ENCODE measurements at regions not wholly inside any gene's neighbourhood (a gene's known extent, or its start where the extent isn't known, plus 50 kb on each side); places are given as distances from the start of the nearest gene placed in this dataset.

DNA sequence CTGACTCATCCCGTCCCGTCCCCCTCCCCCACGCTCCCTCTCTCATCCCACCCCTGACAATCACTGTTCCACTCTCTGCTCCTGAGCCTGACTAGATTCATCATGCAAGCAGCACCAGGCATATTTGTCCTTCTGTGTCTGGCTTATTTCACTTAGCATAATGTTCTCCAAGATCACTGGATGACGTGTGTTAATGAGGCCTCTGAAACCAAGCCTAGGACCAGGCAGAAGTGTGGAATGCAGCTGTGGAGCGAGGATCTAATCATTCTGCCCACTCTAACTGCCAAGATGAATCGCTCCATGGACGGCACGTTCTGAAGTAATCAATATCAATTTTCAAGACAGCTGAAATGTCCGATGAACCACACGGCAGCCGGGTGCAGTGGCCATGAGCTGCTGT, 122.4 kb upstream of the ZNF236 start:
- TF ChIP-seq ZNF565 (CRISPR knock-in tag; conservative IDR thresholded peaks at IDR 0.05; ENCODE audit: low read depth) = no peak
- TF ChIP-seq ZNF70 (CRISPR knock-in tag; IDR thresholded peaks at IDR 0.05) = no peak
- TF ChIP-seq, protein P1, sequence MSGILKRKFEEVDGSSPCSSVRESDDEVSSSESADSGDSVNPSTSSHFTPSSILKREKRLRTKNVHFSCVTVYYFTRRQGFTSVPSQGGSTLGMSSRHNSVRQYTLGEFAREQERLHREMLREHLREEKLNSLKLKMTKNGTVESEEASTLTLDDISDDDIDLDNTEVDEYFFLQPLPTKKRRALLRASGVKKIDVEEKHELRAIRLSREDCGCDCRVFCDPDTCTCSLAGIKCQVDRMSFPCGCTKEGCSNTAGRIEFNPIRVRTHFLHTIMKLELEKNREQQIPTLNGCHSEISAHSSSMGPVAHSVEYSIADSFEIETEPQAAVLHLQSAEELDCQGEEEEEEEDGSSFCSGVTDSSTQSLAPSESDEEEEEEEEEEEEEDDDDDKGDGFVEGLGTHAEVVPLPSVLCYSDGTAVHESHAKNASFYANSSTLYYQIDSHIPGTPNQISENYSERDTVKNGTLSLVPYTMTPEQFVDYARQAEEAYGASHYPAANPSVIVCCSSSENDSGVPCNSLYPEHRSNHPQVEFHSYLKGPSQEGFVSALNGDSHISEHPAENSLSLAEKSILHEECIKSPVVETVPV (CRISPR knock-in tag; IDR thresholded peaks at IDR 0.05) = no peak
- TF ChIP-seq, protein P2, sequence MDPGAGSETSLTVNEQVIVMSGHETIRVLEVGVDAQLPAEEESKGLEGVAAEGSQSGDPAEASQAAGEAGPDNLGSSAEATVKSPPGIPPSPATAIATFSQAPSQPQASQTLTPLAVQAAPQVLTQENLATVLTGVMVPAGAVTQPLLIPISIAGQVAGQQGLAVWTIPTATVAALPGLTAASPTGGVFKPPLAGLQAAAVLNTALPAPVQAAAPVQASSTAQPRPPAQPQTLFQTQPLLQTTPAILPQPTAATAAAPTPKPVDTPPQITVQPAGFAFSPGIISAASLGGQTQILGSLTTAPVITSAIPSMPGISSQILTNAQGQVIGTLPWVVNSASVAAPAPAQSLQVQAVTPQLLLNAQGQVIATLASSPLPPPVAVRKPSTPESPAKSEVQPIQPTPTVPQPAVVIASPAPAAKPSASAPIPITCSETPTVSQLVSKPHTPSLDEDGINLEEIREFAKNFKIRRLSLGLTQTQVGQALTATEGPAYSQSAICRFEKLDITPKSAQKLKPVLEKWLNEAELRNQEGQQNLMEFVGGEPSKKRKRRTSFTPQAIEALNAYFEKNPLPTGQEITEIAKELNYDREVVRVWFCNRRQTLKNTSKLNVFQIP (CRISPR knock-in tag; IDR thresholded peaks at IDR 0.05; ENCODE audit: borderline replicate concordance, low read depth) = no peak
- no peak for TF ChIP-seq ZNF8 (CRISPR knock-in tag; IDR thresholded peaks at IDR 0.05)
- no peak for TF ChIP-seq TOX (CRISPR knock-in tag; IDR thresholded peaks at IDR 0.05; ENCODE audit: borderline replicate concordance)
- no peak for TF ChIP-seq OSR1 (CRISPR knock-in tag; IDR thresholded peaks at IDR 0.05)
- no peak for TF ChIP-seq ISL1 (CRISPR knock-in tag; IDR thresholded peaks at IDR 0.05)
- no peak for TF ChIP-seq ZFP3 (CRISPR knock-in tag; IDR thresholded peaks at IDR 0.05)
- TF ChIP-seq, protein P3, sequence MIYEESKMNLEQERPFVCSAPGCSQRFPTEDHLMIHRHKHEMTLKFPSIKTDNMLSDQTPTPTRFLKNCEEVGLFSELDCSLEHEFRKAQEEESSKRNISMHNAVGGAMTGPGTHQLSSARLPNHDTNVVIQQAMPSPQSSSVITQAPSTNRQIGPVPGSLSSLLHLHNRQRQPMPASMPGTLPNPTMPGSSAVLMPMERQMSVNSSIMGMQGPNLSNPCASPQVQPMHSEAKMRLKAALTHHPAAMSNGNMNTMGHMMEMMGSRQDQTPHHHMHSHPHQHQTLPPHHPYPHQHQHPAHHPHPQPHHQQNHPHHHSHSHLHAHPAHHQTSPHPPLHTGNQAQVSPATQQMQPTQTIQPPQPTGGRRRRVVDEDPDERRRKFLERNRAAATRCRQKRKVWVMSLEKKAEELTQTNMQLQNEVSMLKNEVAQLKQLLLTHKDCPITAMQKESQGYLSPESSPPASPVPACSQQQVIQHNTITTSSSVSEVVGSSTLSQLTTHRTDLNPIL (CRISPR knock-in tag; IDR thresholded peaks at IDR 0.05; ENCODE audit: low read depth) = no peak
- no peak for TF ChIP-seq ZFP30 (CRISPR knock-in tag; IDR thresholded peaks at IDR 0.05)
- TF ChIP-seq, protein P4, sequence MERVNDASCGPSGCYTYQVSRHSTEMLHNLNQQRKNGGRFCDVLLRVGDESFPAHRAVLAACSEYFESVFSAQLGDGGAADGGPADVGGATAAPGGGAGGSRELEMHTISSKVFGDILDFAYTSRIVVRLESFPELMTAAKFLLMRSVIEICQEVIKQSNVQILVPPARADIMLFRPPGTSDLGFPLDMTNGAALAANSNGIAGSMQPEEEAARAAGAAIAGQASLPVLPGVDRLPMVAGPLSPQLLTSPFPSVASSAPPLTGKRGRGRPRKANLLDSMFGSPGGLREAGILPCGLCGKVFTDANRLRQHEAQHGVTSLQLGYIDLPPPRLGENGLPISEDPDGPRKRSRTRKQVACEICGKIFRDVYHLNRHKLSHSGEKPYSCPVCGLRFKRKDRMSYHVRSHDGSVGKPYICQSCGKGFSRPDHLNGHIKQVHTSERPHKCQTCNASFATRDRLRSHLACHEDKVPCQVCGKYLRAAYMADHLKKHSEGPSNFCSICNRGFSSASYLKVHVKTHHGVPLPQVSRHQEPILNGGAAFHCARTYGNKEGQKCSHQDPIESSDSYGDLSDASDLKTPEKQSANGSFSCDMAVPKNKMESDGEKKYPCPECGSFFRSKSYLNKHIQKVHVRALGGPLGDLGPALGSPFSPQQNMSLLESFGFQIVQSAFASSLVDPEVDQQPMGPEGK (CRISPR knock-in tag; IDR thresholded peaks at IDR 0.05; ENCODE audit: borderline replicate concordance) = no peak
- TF ChIP-seq TCF4 (CRISPR knock-in tag; IDR thresholded peaks at IDR 0.05; ENCODE audit: borderline replicate concordance) = no peak
- no peak for TF ChIP-seq ESRRG (CRISPR knock-in tag; IDR thresholded peaks at IDR 0.05)
- TF ChIP-seq, protein P5, sequence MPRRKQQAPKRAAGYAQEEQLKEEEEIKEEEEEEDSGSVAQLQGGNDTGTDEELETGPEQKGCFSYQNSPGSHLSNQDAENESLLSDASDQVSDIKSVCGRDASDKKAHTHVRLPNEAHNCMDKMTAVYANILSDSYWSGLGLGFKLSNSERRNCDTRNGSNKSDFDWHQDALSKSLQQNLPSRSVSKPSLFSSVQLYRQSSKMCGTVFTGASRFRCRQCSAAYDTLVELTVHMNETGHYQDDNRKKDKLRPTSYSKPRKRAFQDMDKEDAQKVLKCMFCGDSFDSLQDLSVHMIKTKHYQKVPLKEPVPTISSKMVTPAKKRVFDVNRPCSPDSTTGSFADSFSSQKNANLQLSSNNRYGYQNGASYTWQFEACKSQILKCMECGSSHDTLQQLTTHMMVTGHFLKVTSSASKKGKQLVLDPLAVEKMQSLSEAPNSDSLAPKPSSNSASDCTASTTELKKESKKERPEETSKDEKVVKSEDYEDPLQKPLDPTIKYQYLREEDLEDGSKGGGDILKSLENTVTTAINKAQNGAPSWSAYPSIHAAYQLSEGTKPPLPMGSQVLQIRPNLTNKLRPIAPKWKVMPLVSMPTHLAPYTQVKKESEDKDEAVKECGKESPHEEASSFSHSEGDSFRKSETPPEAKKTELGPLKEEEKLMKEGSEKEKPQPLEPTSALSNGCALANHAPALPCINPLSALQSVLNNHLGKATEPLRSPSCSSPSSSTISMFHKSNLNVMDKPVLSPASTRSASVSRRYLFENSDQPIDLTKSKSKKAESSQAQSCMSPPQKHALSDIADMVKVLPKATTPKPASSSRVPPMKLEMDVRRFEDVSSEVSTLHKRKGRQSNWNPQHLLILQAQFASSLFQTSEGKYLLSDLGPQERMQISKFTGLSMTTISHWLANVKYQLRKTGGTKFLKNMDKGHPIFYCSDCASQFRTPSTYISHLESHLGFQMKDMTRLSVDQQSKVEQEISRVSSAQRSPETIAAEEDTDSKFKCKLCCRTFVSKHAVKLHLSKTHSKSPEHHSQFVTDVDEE (CRISPR knock-in tag; IDR thresholded peaks at IDR 0.05) = no peak
- TF ChIP-seq ZC3H10 (CRISPR knock-in tag; IDR thresholded peaks at IDR 0.05) = no peak
- no peak for ATAC-seq

DNA sequence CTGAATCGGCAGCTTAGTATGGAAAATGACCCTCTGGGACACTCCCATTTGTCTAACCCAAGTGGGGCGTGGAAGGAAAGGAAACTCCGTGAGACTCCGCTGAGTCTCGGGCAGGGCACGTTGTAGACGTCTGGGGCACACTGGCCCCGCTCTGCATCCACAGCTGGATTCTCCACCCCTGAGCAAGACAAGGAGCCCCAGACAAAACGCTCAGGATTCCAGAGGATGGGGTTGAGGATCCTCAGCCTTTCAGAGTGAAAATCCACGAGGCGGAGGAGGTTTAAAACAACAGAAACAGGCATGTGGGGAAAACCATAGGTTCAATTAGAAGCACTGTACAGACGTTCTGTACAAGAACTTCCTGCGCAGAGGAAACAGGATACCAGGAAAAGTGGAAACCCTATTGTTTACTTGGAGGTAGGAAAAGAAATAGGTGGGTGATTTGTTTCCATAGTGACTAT, 124.9 kb upstream of the ZNF236 start:
- no peak for ATAC-seq
- TF ChIP-seq, protein P2 (CRISPR knock-in tag; IDR thresholded peaks at IDR 0.05; ENCODE audit: borderline replicate concordance, low read depth) = no peak
- TF ChIP-seq ZC3H10 (CRISPR knock-in tag; IDR thresholded peaks at IDR 0.05) = no peak
- no peak for TF ChIP-seq ZNF565 (CRISPR knock-in tag; conservative IDR thresholded peaks at IDR 0.05; ENCODE audit: low read depth)
- TF ChIP-seq TCF4 (CRISPR knock-in tag; IDR thresholded peaks at IDR 0.05; ENCODE audit: borderline replicate concordance) = no peak
- no peak for TF ChIP-seq ISL1 (CRISPR knock-in tag; IDR thresholded peaks at IDR 0.05)
- no peak for TF ChIP-seq BACH2 (CRISPR knock-in tag; IDR thresholded peaks at IDR 0.05; ENCODE audit: borderline replicate concordance)
- no peak for TF ChIP-seq OSR1 (CRISPR knock-in tag; IDR thresholded peaks at IDR 0.05)
- TF ChIP-seq, protein P4 (CRISPR knock-in tag; IDR thresholded peaks at IDR 0.05; ENCODE audit: borderline replicate concordance) = no peak
- no peak for TF ChIP-seq ARNTL (CRISPR knock-in tag; IDR thresholded peaks at IDR 0.05; ENCODE audit: borderline replicate concordance, low read depth)
- no peak for TF ChIP-seq TOX (CRISPR knock-in tag; IDR thresholded peaks at IDR 0.05; ENCODE audit: borderline replicate concordance)
- TF ChIP-seq ZFP30 (CRISPR knock-in tag; IDR thresholded peaks at IDR 0.05) = no peak
- TF ChIP-seq ZNF70 (CRISPR knock-in tag; IDR thresholded peaks at IDR 0.05) = no peak
- TF ChIP-seq, protein P1 (CRISPR knock-in tag; IDR thresholded peaks at IDR 0.05) = no peak
- no peak for TF ChIP-seq GLIS3 (CRISPR knock-in tag; IDR thresholded peaks at IDR 0.05)
- TF ChIP-seq, protein P5 (CRISPR knock-in tag; IDR thresholded peaks at IDR 0.05) = no peak
- no peak for TF ChIP-seq PPARA (CRISPR knock-in tag; IDR thresholded peaks at IDR 0.05; ENCODE audit: borderline replicate concordance)

All from SK-N-SH treated with all-trans-retinoic acid at 6 μM for 48 hours (cell line).